Mammary epithelial cell (primary cell): ENCODE measurements at regions not wholly inside any gene's neighbourhood (a gene's known extent, or its start where the extent isn't known, plus 50 kb on each side); places are given as distances from the start of the nearest gene placed in this dataset.

ENCODE experiments used
- CTCF ChIP-seq, 2 donors: IDR thresholded peaks in 1 of 2; conservative IDR thresholded peaks in 1 of 2; 2 replicates each; pipeline ENCODE4 v1.5.1; 2011 to 2012; ENCODE audit warnings: inconsistent platforms in 2 of 2, low read length in 2 of 2, mild to moderate bottlenecking in 2 of 2, control low read depth in 1 of 2, low read depth in 1 of 2; ENCODE audit not compliant: insufficient read depth in 1 of 2; ENCODE audit errors: extremely low read depth in 1 of 2
- EZH2 ChIP-seq: IDR thresholded peaks from 2 replicates; pipeline ENCODE4 v1.6.1; 2012; ENCODE audit warnings: low read length, inconsistent platforms, borderline replicate concordance

DNA sequence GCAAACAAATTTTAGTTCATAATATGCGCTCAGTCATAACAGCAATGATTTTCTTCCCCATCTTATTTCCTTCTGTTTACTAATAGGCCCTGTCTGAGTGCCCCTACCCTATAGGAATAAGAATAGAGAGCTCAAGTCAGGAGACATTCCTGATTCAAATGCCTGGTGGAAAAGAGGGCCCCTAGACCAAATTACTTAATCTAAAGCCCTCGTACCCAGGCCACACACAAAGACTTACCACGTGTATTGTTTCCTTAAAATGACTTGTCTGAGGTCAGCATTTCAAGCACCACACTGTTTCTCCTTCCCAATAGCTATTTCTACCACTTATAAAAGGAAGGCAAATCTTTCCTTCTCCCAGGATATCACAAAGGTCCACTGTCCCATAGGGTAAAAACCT, 314.9 kb upstream of the TMTC1 start:
- TF ChIP-seq CTCF (conservative IDR thresholded peaks at IDR 0.05 in 1 of 2, IDR thresholded peaks at IDR 0.05 in 1 of 2; ENCODE audit: extremely low read depth in 1 of 2, insufficient read depth in 1 of 2, low read depth in 1 of 2, low read length in 2 of 2), result no peak
- no peak for TF ChIP-seq EZH2
